SK-N-DZ (cell line): ENCODE measurements at regions not wholly inside any gene's neighbourhood (a gene's known extent, or its start where the extent isn't known, plus 50 kb on each side); places are given as distances from the start of the nearest gene placed in this dataset.

ENCODE experiments used
- DNase-seq: peaks from one replicate; pipeline ENCODE4 v3.0.0-alpha.2; 2015; ENCODE audit warnings: low spot score

DNA sequence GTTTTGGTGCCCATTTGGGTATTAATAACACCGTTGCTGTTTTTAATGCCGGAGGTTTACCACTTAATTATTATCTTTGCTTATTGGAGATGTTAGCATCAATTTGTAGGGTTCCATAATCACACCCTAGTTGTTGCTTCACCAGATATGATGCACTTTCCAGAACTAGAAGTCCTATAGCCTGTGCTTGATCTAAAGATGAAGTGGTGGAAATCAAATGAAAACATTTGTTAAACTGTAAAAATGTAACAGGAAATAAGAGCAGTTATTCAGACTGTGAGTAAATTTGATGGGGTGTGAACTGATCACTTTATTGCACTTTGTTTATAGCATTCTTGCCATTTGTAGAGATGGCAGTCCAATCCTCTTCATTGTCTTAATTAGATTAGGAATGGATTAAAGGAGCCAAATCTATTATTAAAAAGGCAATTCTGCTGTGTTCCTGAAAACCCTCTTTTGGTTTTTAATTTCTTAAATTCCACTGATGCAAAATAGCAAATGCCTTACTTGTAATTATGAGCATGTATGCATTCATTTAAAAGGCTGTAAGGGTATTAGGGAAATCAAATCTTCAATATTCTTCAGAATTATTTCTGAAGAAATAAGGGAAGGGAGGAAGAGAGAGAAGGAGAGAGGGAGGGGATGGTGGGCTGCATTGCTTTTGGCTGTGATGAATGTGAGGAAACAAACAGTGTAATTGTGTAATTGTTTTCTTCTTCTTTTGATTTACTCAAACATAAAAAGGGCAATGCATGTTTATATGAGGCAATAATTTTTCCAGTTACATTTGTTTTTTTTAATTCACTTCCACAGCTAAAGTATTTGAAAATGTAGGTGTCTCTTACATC lies 675.2 kb upstream of the WWC1 start:
- DNase-seq: no peak

- DNase-seq: no peak
Measured at GRCh38 chr5:167623354-167623753, 668.1 kb upstream of the WWC1 start.

- no peak for DNase-seq
Measured at GRCh38 chr5:167624053-167624452, 667.4 kb upstream of the WWC1 start.

DNA sequence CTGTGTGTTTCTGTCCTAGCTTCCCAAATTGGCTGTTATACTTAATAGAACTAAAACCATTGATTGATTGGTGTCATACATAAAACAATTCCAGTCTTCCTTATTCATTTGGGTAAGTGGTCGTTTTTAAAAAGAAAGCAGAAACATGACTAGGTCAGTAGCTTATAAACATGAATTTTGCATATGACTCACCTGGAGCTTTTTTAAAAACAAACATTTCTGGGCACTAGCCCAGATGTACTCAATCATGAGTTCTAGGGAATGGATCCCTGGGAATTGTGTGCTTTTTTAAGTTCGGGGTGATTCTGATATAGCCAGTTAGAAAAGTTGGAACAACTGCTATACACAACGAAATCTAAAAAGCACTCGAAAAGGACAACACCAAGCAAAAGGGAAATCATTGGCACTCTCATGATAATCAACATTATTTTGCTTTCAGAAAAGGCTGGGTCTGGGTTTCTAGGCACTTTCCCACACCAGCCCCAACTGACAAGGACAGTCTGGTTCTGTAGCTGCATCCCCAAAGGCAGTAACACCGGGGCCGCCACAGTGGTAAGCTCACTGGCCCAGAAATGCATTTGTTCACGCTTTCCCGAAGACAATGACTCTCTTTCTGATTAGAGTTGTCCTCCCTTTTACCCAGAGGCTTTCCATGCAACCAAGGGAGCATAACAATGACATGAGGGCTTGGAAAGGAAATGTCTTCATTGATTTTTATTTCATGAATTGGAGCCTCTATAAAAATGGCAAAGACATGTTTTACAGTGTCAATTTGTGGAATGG lies 664.9 kb upstream of the WWC1 start:
- DNase-seq: no peak

GRCh38 chr5:167629634-167630033 lies 661.8 kb upstream of the WWC1 start:
- no peak for DNase-seq

DNA sequence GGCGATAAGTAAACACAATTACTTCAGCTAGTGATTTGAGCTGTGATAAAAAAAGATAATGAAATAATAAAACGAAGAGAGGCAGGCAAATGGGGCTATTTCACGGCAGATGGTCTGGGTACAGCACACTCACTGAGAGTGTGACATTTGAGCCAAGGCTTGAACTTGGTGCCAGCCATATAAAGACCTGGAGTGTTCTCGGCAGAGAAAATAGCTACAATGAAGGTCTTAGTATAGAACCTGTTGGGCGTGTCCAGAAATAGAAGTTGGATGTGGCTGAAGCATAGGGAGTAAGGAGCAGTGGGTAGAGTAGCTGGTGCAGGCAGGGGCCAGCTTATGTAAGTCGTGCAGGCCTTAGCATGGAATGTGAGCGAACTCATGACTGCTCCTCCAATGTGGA lies 660.3 kb upstream of the WWC1 start:
- peak; percentile 45 for DNase-seq

GRCh38 chr5:167633114-167633513 lies 658.3 kb upstream of the WWC1 start:
- DNase-seq: no peak

GRCh38 chr5:167633931-167634341 lies 657.5 kb upstream of the WWC1 start:
- DNase-seq: no peak

DNA sequence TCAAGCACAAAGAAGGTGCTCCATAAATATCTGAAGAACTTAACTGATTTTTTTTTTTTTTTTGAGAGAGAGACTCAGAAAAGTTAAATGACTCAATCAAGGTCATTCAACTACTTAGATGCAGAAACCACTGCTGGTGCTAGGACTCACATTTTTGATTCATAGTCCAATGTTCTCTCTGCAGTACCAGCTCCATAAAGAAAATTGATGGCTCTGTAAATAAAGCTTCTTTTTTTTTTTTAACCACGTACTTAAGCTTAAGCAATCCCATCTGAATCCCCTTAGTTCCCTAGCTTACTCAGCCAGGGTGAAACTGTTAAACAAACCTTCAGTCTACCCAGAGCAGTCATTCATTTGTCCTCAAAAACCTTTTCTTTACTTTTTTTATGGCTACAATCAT lies 657.0 kb upstream of the WWC1 start:
- DNase-seq: no peak

GRCh38 chr5:167638816-167639215 lies 652.6 kb upstream of the WWC1 start:
- DNase-seq: no peak

DNA sequence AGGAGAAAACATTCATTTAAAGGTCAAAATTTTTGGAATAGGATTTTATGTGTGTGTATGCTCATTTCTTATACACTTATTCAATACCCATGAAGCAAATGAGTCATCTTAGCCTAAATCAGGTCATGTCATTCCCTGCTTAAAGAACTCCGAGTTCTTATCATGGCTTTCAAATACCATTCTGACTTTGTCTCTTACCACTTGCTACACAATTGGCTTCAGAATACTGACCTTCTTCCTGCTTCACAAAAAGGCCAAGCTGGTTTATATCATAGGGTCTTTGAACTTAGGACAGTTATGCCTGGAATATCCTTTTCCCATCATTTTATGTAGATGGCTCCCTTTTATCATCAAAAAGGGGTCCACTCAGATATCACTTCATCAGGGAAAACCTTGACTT lies 652.2 kb upstream of the WWC1 start:
- no peak for DNase-seq

DNA sequence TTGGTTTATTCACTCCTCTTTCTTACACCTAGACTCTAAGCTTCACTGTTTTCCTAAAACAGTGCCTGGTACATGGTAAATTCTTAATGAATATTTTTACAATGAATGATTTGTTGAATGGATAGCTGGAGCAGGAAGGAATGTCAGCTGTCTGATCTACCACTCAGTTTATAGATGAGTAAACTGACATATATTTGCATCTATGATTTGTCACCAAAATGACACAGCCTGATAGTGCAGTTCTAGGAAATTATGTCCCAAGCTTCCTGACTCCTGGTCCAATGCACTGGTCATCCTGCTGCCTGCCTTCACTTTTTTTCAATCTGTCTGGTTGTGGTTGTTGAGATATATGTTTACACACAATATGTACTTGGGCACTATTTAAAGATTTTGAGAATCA lies 651.7 kb upstream of the WWC1 start:
- DNase-seq: no peak

DNA sequence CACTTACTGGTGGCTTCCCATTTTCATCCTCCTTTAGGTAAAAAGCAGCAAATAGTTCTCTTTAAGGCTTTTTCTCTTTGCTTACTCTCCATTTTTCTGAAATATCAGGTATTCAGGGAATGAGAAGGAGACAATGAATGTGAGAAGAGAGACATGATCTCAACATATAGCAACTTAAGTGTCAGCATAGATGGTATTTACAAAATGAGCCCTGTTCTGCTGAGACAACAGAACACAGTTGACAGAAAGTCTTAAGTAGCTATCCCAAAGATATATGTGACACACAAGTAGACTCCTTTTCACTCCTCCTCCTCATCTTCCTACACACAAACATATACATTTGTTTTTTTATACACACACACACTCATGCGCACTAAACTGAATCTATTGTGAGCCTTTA lies 649.3 kb upstream of the WWC1 start:
- no peak for DNase-seq

DNA sequence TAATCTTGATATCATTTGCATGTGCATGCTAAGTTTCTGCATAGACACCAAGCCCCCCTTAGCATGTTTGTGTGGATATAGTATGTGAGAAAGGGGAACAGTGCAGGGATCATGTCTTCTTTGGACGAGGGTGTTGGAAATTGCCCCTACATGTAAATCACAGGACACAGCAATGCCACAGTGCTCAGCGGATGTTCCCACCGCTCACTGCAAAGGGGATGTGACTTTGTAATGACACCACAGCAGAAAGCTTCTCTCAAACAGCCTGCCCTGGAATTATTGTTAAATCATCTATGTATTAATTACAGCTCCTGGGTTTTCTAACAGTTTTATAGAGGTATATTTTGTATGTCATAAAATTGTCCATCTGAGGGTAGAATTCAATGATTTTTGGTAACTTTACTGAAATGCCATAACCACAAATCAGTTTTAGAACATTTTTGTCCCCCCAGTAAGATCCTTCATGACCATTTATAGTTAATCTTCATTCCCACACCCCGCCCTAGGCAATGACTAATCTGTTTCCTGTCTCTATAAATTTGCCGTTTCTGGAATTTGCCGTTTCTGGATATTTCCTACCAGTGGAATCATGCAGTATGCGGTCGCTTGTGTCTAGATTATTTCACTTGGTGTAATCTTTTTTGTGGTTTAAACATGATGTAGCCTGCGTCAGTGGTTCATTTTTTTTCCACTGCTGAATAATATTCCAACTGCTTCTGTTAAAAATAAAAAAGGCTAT lies 648.5 kb upstream of the WWC1 start:
- no peak for DNase-seq

- DNase-seq: no peak
Measured at GRCh38 chr5:167643631-167644280, 647.7 kb upstream of the WWC1 start.

- no peak for DNase-seq
Measured at GRCh38 chr5:167644619-167645018, 646.8 kb upstream of the WWC1 start.

- no peak for DNase-seq
Measured at GRCh38 chr5:167649471-167649870, 642.0 kb upstream of the WWC1 start.

DNA sequence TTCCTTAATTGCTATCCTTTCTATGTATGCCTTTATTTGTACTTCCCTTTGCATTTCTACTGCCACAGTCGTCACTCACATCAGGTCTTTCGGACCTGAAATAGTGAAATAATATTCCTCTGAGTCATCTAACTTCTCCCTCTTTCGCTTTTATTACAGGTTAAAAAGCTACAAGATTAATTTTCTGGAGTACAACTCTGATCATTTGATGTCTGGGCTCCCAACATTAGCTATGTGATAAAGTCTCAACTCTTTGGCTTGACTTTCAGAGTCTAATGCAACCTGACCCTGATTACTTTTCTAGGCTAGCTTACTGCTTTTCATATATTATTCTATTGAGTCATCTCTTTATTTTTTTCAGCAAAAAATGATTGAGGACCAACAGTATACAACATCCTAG lies 638.8 kb upstream of the WWC1 start:
- DNase-seq: no peak

- no peak for DNase-seq
Measured at GRCh38 chr5:167653645-167654106, 637.8 kb upstream of the WWC1 start.

DNA sequence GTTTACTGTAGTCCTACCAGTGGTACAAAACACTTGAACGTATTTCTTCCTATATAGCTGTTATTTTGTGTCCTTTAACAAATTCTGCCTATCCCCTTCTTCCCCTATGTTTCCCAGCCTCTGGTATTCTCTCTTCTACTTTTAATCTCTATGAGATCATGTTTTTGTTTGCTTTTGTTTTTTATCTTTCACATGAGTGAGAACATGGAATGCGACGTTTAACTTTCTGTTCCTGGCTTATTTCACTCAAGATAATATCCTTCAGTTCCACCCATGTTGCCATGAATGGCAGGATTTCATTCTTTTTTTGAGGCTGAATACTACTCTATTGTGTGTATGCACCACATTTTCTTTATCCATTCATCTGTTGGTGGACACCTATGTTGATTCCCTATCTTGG lies 634.4 kb upstream of the WWC1 start:
- no peak for DNase-seq

GRCh38 chr5:167658889-167659288 lies 632.6 kb upstream of the WWC1 start:
- DNase-seq: no peak

GRCh38 chr5:167661605-167662004 lies 629.8 kb upstream of the WWC1 start:
- DNase-seq: no peak
